GM12878 (cell line): ENCODE measurements at regions not wholly inside any gene's neighbourhood (a gene's known extent, or its start where the extent isn't known, plus 50 kb on each side); places are given as distances from the start of the nearest gene placed in this dataset.

Experiments used
- CTCF ChIP-seq, 3 experiments: IDR thresholded peaks in 2 of 3; conservative IDR thresholded peaks in 1 of 3; 2 replicates each; pipeline ENCODE4 v1.5.1; 2011; ENCODE audit warnings: low read depth in 3 of 3, low read length in 3 of 3, mild to moderate bottlenecking in 3 of 3, control low read depth in 2 of 3, moderate library complexity in 2 of 3, inconsistent platforms in 1 of 3, mixed read lengths in 1 of 3; ENCODE audit not compliant: control insufficient read depth in 2 of 3, insufficient read depth in 1 of 3; ENCODE audit errors: extremely low read depth in 1 of 3
- EP300 ChIP-seq, 2 experiments: fragments of 150-350 bp in 1 of 2; IDR thresholded peaks; 2 replicates each; pipeline ENCODE4 v1.6.1; 2011 to 2012; ENCODE audit warnings: low read depth in 2 of 2, low read length in 2 of 2, borderline replicate concordance in 1 of 2, improper control_type of control experiment in 1 of 2, inconsistent platforms in 1 of 2; ENCODE audit not compliant: control insufficient read depth in 1 of 2
- MAX ChIP-seq: IDR thresholded peaks from 2 replicates; pipeline ENCODE4 v1.6.1; 2012; ENCODE audit warnings: low read depth, low read length, improper control_type of control experiment
- MLLT1 ChIP-seq: fragments of 450-650 bp; IDR thresholded peaks from 2 replicates; pipeline ENCODE4 v1.6.1; 2016; ENCODE audit warnings: mild to moderate bottlenecking
- POLR2A ChIP-seq: IDR thresholded peaks from 2 replicates; pipeline ENCODE4 v1.6.1; 2011; ENCODE audit warnings: low read depth, mild to moderate bottlenecking, low read length
- ZNF384 ChIP-seq: IDR thresholded peaks from 2 replicates; pipeline ENCODE4 v1.6.1; 2012; ENCODE audit warnings: low read depth, mild to moderate bottlenecking, low read length, improper control_type of control experiment, borderline replicate concordance

GRCh38 chr17:53496356-53496755, 326.4 kb upstream of the KIF2B start:
- no peak for TF ChIP-seq CTCF (IDR thresholded peaks at IDR 0.05 in 2 of 3, conservative IDR thresholded peaks at IDR 0.05 in 1 of 3; ENCODE audit: control insufficient read depth in 2 of 3, extremely low read depth in 1 of 3, insufficient read depth in 1 of 3, low read depth in 3 of 3, low read length in 3 of 3)
- no peak for TF ChIP-seq EP300 (IDR thresholded peaks at IDR 0.05; ENCODE audit: borderline replicate concordance in 1 of 2, control insufficient read depth in 1 of 2, low read depth in 2 of 2, low read length in 2 of 2)
- TF ChIP-seq MLLT1, result no peak
- TF ChIP-seq MAX, result no peak
- no peak for TF ChIP-seq POLR2A
- no peak for TF ChIP-seq ZNF384
